ENCODE measurements at regions not wholly inside any gene's neighbourhood (a gene's known extent, or its start where the extent isn't known, plus 50 kb on each side); places are given as distances from the start of the nearest gene placed in this dataset.

GRCh38 chr15:70182858-70183695, 85.4 kb upstream of the TLE3 start:
- TF ChIP-seq GATA3 (IDR thresholded peaks at IDR 0.05; ENCODE audit: low read depth, low read length) (no peak), GATA2 (IDR thresholded peaks at IDR 0.05; ENCODE audit: low read depth, low read length) (no peak)

GRCh38 chr15:70181626-70182255, 84.0 kb upstream of the TLE3 start:
- TF ChIP-seq GATA2 (IDR thresholded peaks at IDR 0.05; ENCODE audit: low read depth, low read length) (no peak), GATA3 (IDR thresholded peaks at IDR 0.05; ENCODE audit: low read depth, low read length) (no peak)

- no peak for TF ChIP-seq GATA2 (IDR thresholded peaks at IDR 0.05; ENCODE audit: low read depth, low read length)
- no peak for TF ChIP-seq GATA3 (IDR thresholded peaks at IDR 0.05; ENCODE audit: low read depth, low read length)
These were observed 82.6 kb upstream of the TLE3 start for GRCh38 chr15:70180186-70180875.

- TF ChIP-seq GATA2 (IDR thresholded peaks at IDR 0.05; ENCODE audit: low read depth, low read length) (no peak), GATA3 (IDR thresholded peaks at IDR 0.05; ENCODE audit: low read depth, low read length) (no peak)
These were observed 81.7 kb upstream of the TLE3 start for GRCh38 chr15:70179309-70179892.

- TF ChIP-seq GATA3 (IDR thresholded peaks at IDR 0.05; ENCODE audit: low read depth, low read length), result no peak
- no peak for TF ChIP-seq GATA2 (IDR thresholded peaks at IDR 0.05; ENCODE audit: low read depth, low read length)
These were observed 80.8 kb upstream of the TLE3 start for GRCh38 chr15:70178335-70179084.

GRCh38 chr15:70172566-70173225, 75.0 kb upstream of the TLE3 start:
- no peak for TF ChIP-seq GATA3 (IDR thresholded peaks at IDR 0.05; ENCODE audit: low read depth, low read length)
- no peak for TF ChIP-seq GATA2 (IDR thresholded peaks at IDR 0.05; ENCODE audit: low read depth, low read length)

GRCh38 chr15:70172124-70172523, 74.4 kb upstream of the TLE3 start:
- TF ChIP-seq GATA3 (IDR thresholded peaks at IDR 0.05; ENCODE audit: low read depth, low read length) (no peak), GATA2 (IDR thresholded peaks at IDR 0.05; ENCODE audit: low read depth, low read length) (no peak)

GRCh38 chr15:70171256-70171886, 73.7 kb upstream of the TLE3 start:
- TF ChIP-seq GATA3 (IDR thresholded peaks at IDR 0.05; ENCODE audit: low read depth, low read length) (peak; percentile 91), GATA2 (IDR thresholded peaks at IDR 0.05; ENCODE audit: low read depth, low read length) (peak; percentile 95)

- TF ChIP-seq GATA3 (IDR thresholded peaks at IDR 0.05; ENCODE audit: low read depth, low read length) (no peak), GATA2 (IDR thresholded peaks at IDR 0.05; ENCODE audit: low read depth, low read length) (no peak)
These were observed 72.5 kb upstream of the TLE3 start for GRCh38 chr15:70170096-70170699.

- TF ChIP-seq GATA2 (IDR thresholded peaks at IDR 0.05; ENCODE audit: low read depth, low read length) (no peak), GATA3 (IDR thresholded peaks at IDR 0.05; ENCODE audit: low read depth, low read length) (no peak)
These were observed 71.4 kb upstream of the TLE3 start for GRCh38 chr15:70169147-70169546.

GRCh38 chr15:70167155-70167554, 69.4 kb upstream of the TLE3 start:
- TF ChIP-seq GATA3 (IDR thresholded peaks at IDR 0.05; ENCODE audit: low read depth, low read length) (no peak), GATA2 (IDR thresholded peaks at IDR 0.05; ENCODE audit: low read depth, low read length) (no peak)

- TF ChIP-seq GATA2 (IDR thresholded peaks at IDR 0.05; ENCODE audit: low read depth, low read length), result no peak
- TF ChIP-seq GATA3 (IDR thresholded peaks at IDR 0.05; ENCODE audit: low read depth, low read length), result no peak
These were observed 68.9 kb upstream of the TLE3 start for GRCh38 chr15:70166506-70167087.
